Mesodermal cell (in vitro differentiated cells): ENCODE measurements at regions not wholly inside any gene's neighbourhood (a gene's known extent, or its start where the extent isn't known, plus 50 kb on each side); places are given as distances from the start of the nearest gene placed in this dataset.
"Not testable (repeated sequence)": the region's sequence is repeated elsewhere in the genome, so short reads cannot be mapped to it uniquely, and the experiment has no call there.

ENCODE experiments used
- H3K27ac ChIP-seq: 2 replicates; pipeline ENCODE4 v1.7.0; 2013; ENCODE audit warnings: mild to moderate bottlenecking, low read depth, low read length, moderate library complexity; ENCODE audit not compliant: severe bottlenecking
- H3K36me3 ChIP-seq: 2 replicates; pipeline ENCODE4 v1.7.1; 2013; ENCODE audit warnings: mild to moderate bottlenecking, low read length, moderate library complexity; ENCODE audit not compliant: control insufficient read depth, insufficient read depth
- H3K4me1 ChIP-seq: one replicate; pipeline ENCODE4 v1.7.1; 2013; ENCODE audit warnings: mild to moderate bottlenecking, low read length; ENCODE audit not compliant: insufficient read depth, control insufficient read depth, poor library complexity, severe bottlenecking
- H3K4me3 ChIP-seq: 2 replicates; pipeline ENCODE4 v1.7.0; 2013; ENCODE audit warnings: low read length, control low read depth, mild to moderate bottlenecking; ENCODE audit not compliant: insufficient read depth, poor library complexity, severe bottlenecking; ENCODE audit errors: extremely low read depth
- H3K9me3 ChIP-seq: 2 replicates; pipeline ENCODE4 v1.7.1; 2013; ENCODE audit warnings: mild to moderate bottlenecking, low read length, moderate library complexity; ENCODE audit not compliant: control insufficient read depth
- WGBS, 2 experiments: methylation state at CpG; one replicate each; pipeline ENCODE4 v1.1.5; 2013; ENCODE audit warnings: missing lambda C conversion rate in 2 of 2; ENCODE audit not compliant: insufficient coverage in 2 of 2; 5-methylcytosine and 5-hydroxymethylcytosine counted together

GRCh38 chr10:117457932-117458331 is 82.7 kb upstream of the PDZD8 start:
- 89 to 92% methylated on average over 4 to 7 of the region's 8 CpGs for WGBS, 2 experiments
- H3K27ac ChIP-seq, result no peak overlapping the region
- no peak overlapping the region for H3K4me3 ChIP-seq
- peaks cover 1% of the 10 kb centered on the region for H3K9me3 ChIP-seq
- H3K4me1 ChIP-seq, result peaks cover 17% of the 10 kb centered on the region
- H3K36me3 ChIP-seq, result no peaks in the 10 kb centered on the region

GRCh38 chr10:117457071-117457810 is 82.0 kb upstream of the PDZD8 start:
- H3K4me1 ChIP-seq, result peaks cover 14% of the 10 kb centered on the region
- 90 to 95% methylated on average over 9 of the region's 11 CpGs for WGBS, 2 experiments
- no peaks in the 10 kb centered on the region for H3K36me3 ChIP-seq
- H3K4me3 ChIP-seq, result no peak overlapping the region
- H3K27ac ChIP-seq, result no peak overlapping the region
- no peaks in the 10 kb centered on the region for H3K9me3 ChIP-seq

GRCh38 chr10:117455346-117455745 is 80.1 kb upstream of the PDZD8 start:
- Histone ChIP-seq H3K9me3 (no peaks in the 10 kb centered on the region), H3K36me3 (no peaks in the 10 kb centered on the region), H3K4me1 (peaks cover 13% of the 10 kb centered on the region), H3K27ac (no peak overlapping the region), H3K4me3 (no peak overlapping the region)
- 83 to 88% methylated on average over 5 of the region's 5 CpGs for WGBS, 2 experiments

GRCh38 chr10:117454502-117454901 is 79.3 kb upstream of the PDZD8 start:
- H3K9me3 ChIP-seq, result no peaks in the 10 kb centered on the region
- WGBS, 2 experiments, result 100% methylated on average over 1 of the region's 1 CpG; no CpG with 5 or more reads in 1 of the 2 experiments

GRCh38 chr10:117453484-117453883 is 78.2 kb upstream of the PDZD8 start:
- 78 to 83% methylated on average over 3 to 4 of the region's 5 CpGs for WGBS, 2 experiments
- H3K27ac ChIP-seq, H3K4me3 ChIP-seq, H3K9me3 ChIP-seq, H3K36me3 ChIP-seq: not testable (repeated sequence)
- peaks cover 13% of the 10 kb centered on the region for H3K4me1 ChIP-seq

More at GRCh38 chr10:117454502-117454901, 79.3 kb upstream of the PDZD8 start:
- Histone ChIP-seq H3K4me3 (no peak overlapping the region), H3K36me3 (no peaks in the 10 kb centered on the region), H3K27ac (no peak overlapping the region), H3K4me1 (peaks cover 13% of the 10 kb centered on the region)

GRCh38 chr10:117450940-117451339 is 75.7 kb upstream of the PDZD8 start:
- no peaks in the 10 kb centered on the region for H3K36me3 ChIP-seq
- H3K27ac ChIP-seq, result no peak overlapping the region
- WGBS, 2 experiments, result 83 to 89% methylated on average over 1 to 2 of the region's 2 CpGs
- H3K4me1 ChIP-seq, result no peaks in the 10 kb centered on the region
- H3K4me3 ChIP-seq, result no peak overlapping the region
- peaks cover 4% of the 10 kb centered on the region for H3K9me3 ChIP-seq

- Histone ChIP-seq H3K4me1 (no peaks in the 10 kb centered on the region), H3K36me3 (no peaks in the 10 kb centered on the region), H3K4me3 (no peak overlapping the region), H3K9me3 (peaks cover 4% of the 10 kb centered on the region), H3K27ac (no peak overlapping the region)
- 62 to 89% methylated on average over 3 to 4 of the region's 6 CpGs for WGBS, 2 experiments
These were observed 74.4 kb upstream of the PDZD8 start for GRCh38 chr10:117449636-117450035.

GRCh38 chr10:117448802-117449201 is 73.6 kb upstream of the PDZD8 start:
- Histone ChIP-seq H3K27ac (no peak overlapping the region), H3K4me1 (no peaks in the 10 kb centered on the region), H3K36me3 (no peaks in the 10 kb centered on the region), H3K4me3 (no peak overlapping the region), H3K9me3 (peaks cover 4% of the 10 kb centered on the region)
- 61 to 74% methylated on average over 5 of the region's 5 CpGs for WGBS, 2 experiments

- Histone ChIP-seq H3K4me1 (peaks cover 6% of the 10 kb centered on the region), H3K4me3 (no peak overlapping the region), H3K36me3 (no peaks in the 10 kb centered on the region), H3K9me3 (peaks cover 4% of the 10 kb centered on the region), H3K27ac (no peak overlapping the region)
- 83 to 92% methylated on average over 3 of the region's 3 CpGs for WGBS, 2 experiments
These were observed 70.8 kb upstream of the PDZD8 start for GRCh38 chr10:117445992-117446391.

- WGBS, 2 experiments, result 88 to 97% methylated on average over 3 of the region's 4 CpGs
- Histone ChIP-seq H3K9me3 (peaks cover 4% of the 10 kb centered on the region), H3K4me3 (no peak overlapping the region), H3K27ac (no peak overlapping the region), H3K36me3 (no peaks in the 10 kb centered on the region), H3K4me1 (peaks cover 6% of the 10 kb centered on the region)
These were observed 69.3 kb upstream of the PDZD8 start for GRCh38 chr10:117444497-117445040.

GRCh38 chr10:117443686-117444041 is 68.4 kb upstream of the PDZD8 start:
- Histone ChIP-seq H3K4me3 (no peak overlapping the region), H3K36me3 (no peaks in the 10 kb centered on the region), H3K9me3 (peaks cover 4% of the 10 kb centered on the region), H3K4me1 (peaks cover 6% of the 10 kb centered on the region), H3K27ac (no peak overlapping the region)
- WGBS, 2 experiments, result 90 to 97% methylated on average over 2 to 5 of the region's 6 CpGs
